ENCODE measurements at regions not wholly inside any gene's neighbourhood (a gene's known extent, or its start where the extent isn't known, plus 50 kb on each side); places are given as distances from the start of the nearest gene placed in this dataset.
"Not testable (repeated sequence)": the region's sequence is repeated elsewhere in the genome, so short reads cannot be mapped to it uniquely, and the experiment has no call there.

- H3K36me3 Mint-ChIP-seq (ENCODE audit: low read depth): no peaks in the 10 kb centered on the region
- Histone ChIP-seq H3K27me3 (ENCODE audit: control insufficient read depth, insufficient read depth, low read length, poor library complexity, severe bottlenecking) (no peaks in the 10 kb centered on the region), H3K9ac (ENCODE audit: extremely low read depth, low read length, poor library complexity, severe bottlenecking) (no peak overlapping the region), H3K27ac (ENCODE audit: low read depth, low read length) (no peak overlapping the region), H3K9me3 (ENCODE audit: control insufficient read depth, low read length) (no peaks in the 10 kb centered on the region), H3K4me1 (ENCODE audit: control insufficient read depth, insufficient read depth, low read length) (no peaks in the 10 kb centered on the region), H3K36me3 (ENCODE audit: control insufficient read depth, insufficient read depth, low read length) (no peaks in the 10 kb centered on the region), H3K4me3 (ENCODE audit: low read length) (no peak overlapping the region)
- no peak overlapping the region for H3K4me3 Mint-ChIP-seq
- H3K27ac Mint-ChIP-seq: no peak overlapping the region
- 85 to 93% methylated on average over 2 of the region's 2 CpGs for WGBS, 2 experiments (ENCODE audit: insufficient coverage in 1 of 2, insufficient read length in 1 of 2)
- no peaks in the 10 kb centered on the region for H3K9me3 Mint-ChIP-seq
- no peak for DNase-seq
- H3K27me3 Mint-ChIP-seq (ENCODE audit: insufficient read depth): no peaks in the 10 kb centered on the region
- H3K4me1 Mint-ChIP-seq: peaks cover 2% of the 10 kb centered on the region
- TF ChIP-seq CTCF (conservative IDR thresholded peaks at IDR 0.05): no peak
These were observed 239.2 kb upstream of the CWC22 start for GRCh38 chr2:180246268-180246667.

- H3K27me3 ChIP-seq (ENCODE audit: control insufficient read depth, insufficient read depth, low read length, poor library complexity, severe bottlenecking): no peaks in the 10 kb centered on the region
- no peaks in the 10 kb centered on the region for H3K36me3 ChIP-seq (ENCODE audit: control insufficient read depth, insufficient read depth, low read length)
- H3K9ac ChIP-seq (ENCODE audit: extremely low read depth, low read length, poor library complexity, severe bottlenecking): no peak overlapping the region
- H3K27ac Mint-ChIP-seq: no peak overlapping the region
- TF ChIP-seq CTCF (conservative IDR thresholded peaks at IDR 0.05): peak; percentile 65
- H3K36me3 Mint-ChIP-seq (ENCODE audit: low read depth): no peaks in the 10 kb centered on the region
- H3K9me3 ChIP-seq (ENCODE audit: control insufficient read depth, low read length): no peaks in the 10 kb centered on the region
- no peaks in the 10 kb centered on the region for H3K9me3 Mint-ChIP-seq
- H3K4me3 ChIP-seq (ENCODE audit: low read length): no peak overlapping the region
- no peaks in the 10 kb centered on the region for H3K4me1 Mint-ChIP-seq
- H3K4me3 Mint-ChIP-seq: no peak overlapping the region
- no peaks in the 10 kb centered on the region for H3K27me3 Mint-ChIP-seq (ENCODE audit: insufficient read depth)
- H3K27ac ChIP-seq (ENCODE audit: low read depth, low read length): no peak overlapping the region
- DNase-seq: no peak
- no peaks in the 10 kb centered on the region for H3K4me1 ChIP-seq (ENCODE audit: control insufficient read depth, insufficient read depth, low read length)
These were observed 233.7 kb upstream of the CWC22 start for GRCh38 chr2:180240774-180241173.

- H3K36me3 Mint-ChIP-seq (ENCODE audit: low read depth): no peaks in the 10 kb centered on the region
- no peaks in the 10 kb centered on the region for H3K4me1 Mint-ChIP-seq
- H3K4me3 ChIP-seq (ENCODE audit: low read length): no peak overlapping the region
- H3K27ac ChIP-seq (ENCODE audit: low read depth, low read length): no peak overlapping the region
- H3K27me3 ChIP-seq (ENCODE audit: control insufficient read depth, insufficient read depth, low read length, poor library complexity, severe bottlenecking): no peaks in the 10 kb centered on the region
- no peaks in the 10 kb centered on the region for H3K9me3 Mint-ChIP-seq
- H3K27ac Mint-ChIP-seq: no peak overlapping the region
- no peaks in the 10 kb centered on the region for H3K36me3 ChIP-seq (ENCODE audit: control insufficient read depth, insufficient read depth, low read length)
- no peak for TF ChIP-seq CTCF (conservative IDR thresholded peaks at IDR 0.05)
- H3K9ac ChIP-seq (ENCODE audit: extremely low read depth, low read length, poor library complexity, severe bottlenecking): no peak overlapping the region
- no peak for DNase-seq
- no peaks in the 10 kb centered on the region for H3K4me1 ChIP-seq (ENCODE audit: control insufficient read depth, insufficient read depth, low read length)
- no peak overlapping the region for H3K4me3 Mint-ChIP-seq
- WGBS, 2 experiments (ENCODE audit: insufficient coverage in 1 of 2, insufficient read length in 1 of 2): 94 to 96% methylated on average over 6 to 8 of the region's 8 CpGs
- no peaks in the 10 kb centered on the region for H3K27me3 Mint-ChIP-seq (ENCODE audit: insufficient read depth)
- H3K9me3 ChIP-seq (ENCODE audit: control insufficient read depth, low read length): no peaks in the 10 kb centered on the region
These were observed 231.6 kb upstream of the CWC22 start for GRCh38 chr2:180238729-180239128.

GRCh38 chr2:180236061-180236460 is 229.0 kb upstream of the CWC22 start:
- H3K36me3 ChIP-seq (ENCODE audit: control insufficient read depth, insufficient read depth, low read length); H3K9me3 ChIP-seq (ENCODE audit: control insufficient read depth, low read length); H3K9me3 Mint-ChIP-seq; DNase-seq; H3K4me1 Mint-ChIP-seq; H3K27me3 Mint-ChIP-seq (ENCODE audit: insufficient read depth); H3K27ac Mint-ChIP-seq; H3K27me3 ChIP-seq (ENCODE audit: control insufficient read depth, insufficient read depth, low read length, poor library complexity, severe bottlenecking); H3K27ac ChIP-seq (ENCODE audit: low read depth, low read length); H3K4me3 Mint-ChIP-seq; H3K4me1 ChIP-seq (ENCODE audit: control insufficient read depth, insufficient read depth, low read length); H3K4me3 ChIP-seq (ENCODE audit: low read length); H3K36me3 Mint-ChIP-seq (ENCODE audit: low read depth); H3K9ac ChIP-seq (ENCODE audit: extremely low read depth, low read length, poor library complexity, severe bottlenecking): not testable (repeated sequence)
- WGBS, 2 experiments (ENCODE audit: insufficient coverage in 1 of 2, insufficient read length in 1 of 2): 95 to 100% methylated on average over 1 to 3 of the region's 3 CpGs

- not testable (repeated sequence) for H3K27ac Mint-ChIP-seq; H3K9me3 Mint-ChIP-seq; DNase-seq; H3K27me3 ChIP-seq (ENCODE audit: control insufficient read depth, insufficient read depth, low read length, poor library complexity, severe bottlenecking); H3K36me3 ChIP-seq (ENCODE audit: control insufficient read depth, insufficient read depth, low read length); H3K36me3 Mint-ChIP-seq (ENCODE audit: low read depth); H3K4me3 ChIP-seq (ENCODE audit: low read length); H3K9me3 ChIP-seq (ENCODE audit: control insufficient read depth, low read length); H3K4me1 ChIP-seq (ENCODE audit: control insufficient read depth, insufficient read depth, low read length); H3K27me3 Mint-ChIP-seq (ENCODE audit: insufficient read depth); H3K27ac ChIP-seq (ENCODE audit: low read depth, low read length); H3K4me3 Mint-ChIP-seq; H3K9ac ChIP-seq (ENCODE audit: extremely low read depth, low read length, poor library complexity, severe bottlenecking)
- H3K4me1 Mint-ChIP-seq: peaks cover 11% of the 10 kb centered on the region
- WGBS, 2 experiments (ENCODE audit: insufficient coverage in 1 of 2, insufficient read length in 1 of 2): 94 to 97% methylated on average over 3 to 4 of the region's 4 CpGs
These were observed 228.4 kb upstream of the CWC22 start for GRCh38 chr2:180235506-180235905.
